Fibroblast of pulmonary artery (primary cell): ENCODE measurements at regions not wholly inside any gene's neighbourhood (a gene's known extent, or its start where the extent isn't known, plus 50 kb on each side); places are given as distances from the start of the nearest gene placed in this dataset.
"Not testable (repeated sequence)": the region's sequence is repeated elsewhere in the genome, so short reads cannot be mapped to it uniquely, and the experiment has no call there.

Experiments
- DNase-seq: peaks from one replicate; pipeline ENCODE4 v3.0.0-alpha.2; 2010; ENCODE audit warnings: low read depth
- H3K4me3 ChIP-seq: replicated peaks from 2 replicates; pipeline ENCODE4 v1.5.1; 2011; ENCODE audit warnings: low read depth, mild to moderate bottlenecking, control low read depth, low read length, moderate library complexity
- TF ChIP-seq, protein P1 (sequence below): IDR thresholded peaks from 2 replicates; pipeline ENCODE4 v1.5.1; 2011; ENCODE audit warnings: mild to moderate bottlenecking, control low read depth, low read length, inconsistent platforms; ENCODE audit errors: missing control alignments

DNA sequence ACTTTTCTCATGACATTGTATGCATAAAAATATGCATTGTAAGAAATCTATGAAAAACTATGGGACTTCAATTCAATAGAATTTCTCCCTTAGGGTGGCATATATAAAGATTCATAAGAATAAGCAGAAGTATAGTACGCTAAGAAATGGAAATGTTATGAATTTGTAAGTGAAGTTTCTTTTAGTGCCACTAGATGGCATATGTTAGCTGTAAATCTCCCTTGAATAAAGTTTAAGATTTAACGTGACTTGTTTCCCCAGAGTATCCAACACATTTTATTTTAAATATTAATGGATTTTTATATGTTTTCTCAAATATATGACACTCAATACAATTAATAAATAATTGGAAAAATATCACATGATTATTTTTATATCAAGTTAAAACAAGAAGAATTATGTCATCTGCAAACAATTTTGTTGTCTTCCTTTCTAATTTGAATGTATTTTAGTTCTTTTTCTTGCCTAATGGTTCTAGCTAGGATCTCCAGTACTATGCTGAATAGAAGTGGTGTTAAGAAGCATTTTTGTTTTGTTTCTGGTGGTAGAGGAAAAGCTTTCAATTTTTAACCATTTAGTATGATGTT lies 287.2 kb downstream of the HGF start:
- TF ChIP-seq, protein P1, sequence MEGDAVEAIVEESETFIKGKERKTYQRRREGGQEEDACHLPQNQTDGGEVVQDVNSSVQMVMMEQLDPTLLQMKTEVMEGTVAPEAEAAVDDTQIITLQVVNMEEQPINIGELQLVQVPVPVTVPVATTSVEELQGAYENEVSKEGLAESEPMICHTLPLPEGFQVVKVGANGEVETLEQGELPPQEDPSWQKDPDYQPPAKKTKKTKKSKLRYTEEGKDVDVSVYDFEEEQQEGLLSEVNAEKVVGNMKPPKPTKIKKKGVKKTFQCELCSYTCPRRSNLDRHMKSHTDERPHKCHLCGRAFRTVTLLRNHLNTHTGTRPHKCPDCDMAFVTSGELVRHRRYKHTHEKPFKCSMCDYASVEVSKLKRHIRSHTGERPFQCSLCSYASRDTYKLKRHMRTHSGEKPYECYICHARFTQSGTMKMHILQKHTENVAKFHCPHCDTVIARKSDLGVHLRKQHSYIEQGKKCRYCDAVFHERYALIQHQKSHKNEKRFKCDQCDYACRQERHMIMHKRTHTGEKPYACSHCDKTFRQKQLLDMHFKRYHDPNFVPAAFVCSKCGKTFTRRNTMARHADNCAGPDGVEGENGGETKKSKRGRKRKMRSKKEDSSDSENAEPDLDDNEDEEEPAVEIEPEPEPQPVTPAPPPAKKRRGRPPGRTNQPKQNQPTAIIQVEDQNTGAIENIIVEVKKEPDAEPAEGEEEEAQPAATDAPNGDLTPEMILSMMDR, result peak; percentile 44
- no peak overlapping the region for H3K4me3 ChIP-seq
- DNase-seq, result peak; percentile 75

GRCh38 chr7:81478664-81479063 lies 291.2 kb downstream of the HGF start:
- DNase-seq, result no peak
- no peak overlapping the region for H3K4me3 ChIP-seq
- TF ChIP-seq, protein P1, result no peak

GRCh38 chr7:81478201-81478600 lies 291.6 kb downstream of the HGF start:
- H3K4me3 ChIP-seq, DNase-seq: not testable (repeated sequence)

DNA sequence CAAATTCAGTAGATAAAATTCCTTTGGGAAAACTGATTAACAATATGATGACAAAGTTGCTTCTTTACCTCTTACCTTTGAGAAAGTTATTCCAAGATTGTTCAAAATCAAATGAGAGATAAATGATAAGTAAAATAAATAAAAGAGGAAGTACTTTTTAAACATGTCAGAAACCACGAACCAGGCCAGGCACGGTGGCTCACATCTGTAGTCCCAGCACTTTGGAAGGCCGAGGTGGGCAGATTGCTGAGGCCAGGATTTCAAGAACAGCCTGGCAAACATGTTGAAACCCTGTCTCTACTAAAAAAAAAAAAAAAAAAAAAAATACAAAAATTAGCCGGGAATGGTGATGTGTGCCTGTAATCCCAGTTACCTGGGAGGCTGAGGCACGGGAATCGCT lies 296.6 kb downstream of the HGF start:
- no peak overlapping the region for H3K4me3 ChIP-seq
- DNase-seq, result no peak
- TF ChIP-seq, protein P1, result no peak

- no peak overlapping the region for H3K4me3 ChIP-seq
- TF ChIP-seq, protein P1, result no peak
- DNase-seq, result no peak
These were observed 299.0 kb downstream of the HGF start for GRCh38 chr7:81470724-81471379.

DNA sequence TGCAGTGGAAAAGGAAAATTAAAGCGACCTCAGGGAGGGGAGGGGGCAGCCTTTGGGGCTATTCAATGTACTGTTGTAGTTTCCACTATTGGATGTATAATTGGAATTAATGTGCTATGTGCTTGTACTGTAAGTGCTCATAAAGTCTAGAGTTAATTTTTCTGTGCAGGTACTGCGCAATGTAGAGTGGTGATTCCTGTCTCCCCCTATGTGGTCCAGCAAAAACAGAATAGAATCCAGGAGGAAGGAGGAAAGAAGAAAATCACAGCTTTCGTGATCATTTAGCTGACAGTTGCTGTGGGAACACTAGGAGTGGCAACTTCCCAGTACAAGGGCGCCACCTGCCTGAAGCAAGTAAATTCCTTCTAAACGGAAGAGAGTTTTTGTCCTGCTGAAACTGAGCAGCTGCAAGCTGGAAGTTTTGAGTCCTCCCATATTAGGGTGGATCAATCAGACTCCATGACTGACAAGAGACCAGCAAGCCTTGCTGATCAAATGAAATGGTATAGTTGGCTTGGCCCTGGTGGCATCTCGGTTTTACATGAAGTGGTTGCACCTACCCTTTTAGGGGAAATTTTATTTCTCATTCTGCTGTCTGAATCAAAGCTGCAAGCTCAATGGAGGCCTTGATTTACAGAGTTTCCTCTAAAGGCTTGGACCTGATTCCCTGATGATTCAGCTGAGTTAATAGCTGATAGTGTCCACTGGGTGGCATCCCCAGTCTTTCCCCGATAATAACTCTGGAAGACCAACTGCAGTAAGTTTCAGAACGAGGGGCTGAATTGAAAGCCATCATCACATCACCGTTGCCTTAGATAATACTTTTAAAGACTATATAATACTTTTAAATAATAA lies 299.8 kb downstream of the HGF start:
- TF ChIP-seq, protein P1, result peak; percentile 79
- no peak overlapping the region for H3K4me3 ChIP-seq
- DNase-seq, result peak; percentile 85

GRCh38 chr7:81469153-81469868 lies 300.5 kb downstream of the HGF start:
- TF ChIP-seq, protein P1, result no peak
- no peak overlapping the region for H3K4me3 ChIP-seq
- no peak for DNase-seq
